Fibroblast of pulmonary artery (primary cell): ENCODE measurements at regions not wholly inside any gene's neighbourhood (a gene's known extent, or its start where the extent isn't known, plus 50 kb on each side); places are given as distances from the start of the nearest gene placed in this dataset.

Experiments used
- DNase-seq: peaks from one replicate; pipeline ENCODE4 v3.0.0-alpha.2; 2010; ENCODE audit warnings: low read depth
- H3K4me3 ChIP-seq: replicated peaks from 2 replicates; pipeline ENCODE4 v1.5.1; 2011; ENCODE audit warnings: low read depth, mild to moderate bottlenecking, control low read depth, low read length, moderate library complexity
- CTCF ChIP-seq: IDR thresholded peaks from 2 replicates; pipeline ENCODE4 v1.5.1; 2011; ENCODE audit warnings: mild to moderate bottlenecking, control low read depth, low read length, inconsistent platforms; ENCODE audit errors: missing control alignments

GRCh38 chr2:58805126-58805525, 564.0 kb upstream of the FANCL start:
- H3K4me3 ChIP-seq, result no peak overlapping the region
- no peak for TF ChIP-seq CTCF
- no peak for DNase-seq

- no peak for DNase-seq
- TF ChIP-seq CTCF, result no peak
- H3K4me3 ChIP-seq, result no peak overlapping the region
These were observed 562.1 kb upstream of the FANCL start for GRCh38 chr2:58803192-58803591.

- DNase-seq, result no peak
- H3K4me3 ChIP-seq, result no peak overlapping the region
- TF ChIP-seq CTCF, result no peak
These were observed 559.8 kb upstream of the FANCL start for GRCh38 chr2:58800881-58801280.

GRCh38 chr2:58798676-58799208, 557.6 kb upstream of the FANCL start:
- DNase-seq, result no peak
- no peak for TF ChIP-seq CTCF
- H3K4me3 ChIP-seq, result no peak overlapping the region

- no peak overlapping the region for H3K4me3 ChIP-seq
- TF ChIP-seq CTCF, result no peak
- DNase-seq, result no peak
These were observed 555.2 kb upstream of the FANCL start for GRCh38 chr2:58796239-58796910.

- H3K4me3 ChIP-seq, result no peak overlapping the region
- no peak for DNase-seq
- TF ChIP-seq CTCF, result no peak
These were observed 553.8 kb upstream of the FANCL start for GRCh38 chr2:58794916-58795315.

GRCh38 chr2:58794103-58794502, 553.0 kb upstream of the FANCL start:
- no peak for TF ChIP-seq CTCF
- no peak for DNase-seq
- H3K4me3 ChIP-seq, result no peak overlapping the region
